Osteoblast (primary cell): ENCODE measurements at regions not wholly inside any gene's neighbourhood (a gene's known extent, or its start where the extent isn't known, plus 50 kb on each side); places are given as distances from the start of the nearest gene placed in this dataset.

Experiments used
- DNase-seq: peaks from one replicate; pipeline ENCODE4 v3.0.0; 2011; ENCODE audit warnings: low spot score, mixed read lengths; ENCODE audit not compliant: insufficient read length; ENCODE audit errors: missing footprints
- H2AFZ ChIP-seq: 2 replicates; pipeline ENCODE4 v1.6.0; 2011; ENCODE audit warnings: mild to moderate bottlenecking, low read length
- H3K27ac ChIP-seq: 2 replicates; pipeline ENCODE4 v1.5.1; 2011; ENCODE audit warnings: mild to moderate bottlenecking, low read depth, low read length, moderate library complexity
- H3K27me3 ChIP-seq: 2 replicates; pipeline ENCODE4 v1.6.0; 2012; ENCODE audit warnings: mild to moderate bottlenecking, control low read depth, inconsistent platforms, low read length, moderate library complexity; ENCODE audit not compliant: insufficient read depth
- H3K36me3 ChIP-seq: 2 replicates; pipeline ENCODE4 v1.5.1; 2011; ENCODE audit warnings: mild to moderate bottlenecking, low read length, control low read depth, moderate library complexity; ENCODE audit not compliant: insufficient read depth
- H3K4me1 ChIP-seq: 2 replicates; pipeline ENCODE4 v1.5.1; 2011; ENCODE audit warnings: mild to moderate bottlenecking, low read length, control low read depth, moderate library complexity; ENCODE audit not compliant: insufficient read depth
- H3K4me2 ChIP-seq: 2 replicates; pipeline ENCODE4 v1.6.0; 2011; ENCODE audit warnings: mild to moderate bottlenecking, low read length; ENCODE audit not compliant: insufficient read depth
- H3K4me3 ChIP-seq: fragments of 200-600 bp; sonication (generic); 3 replicates; pipeline ENCODE4 v1.5.1; 2012; ENCODE audit warnings: mild to moderate bottlenecking, low read length, inconsistent platforms; ENCODE audit not compliant: insufficient read depth
- H3K79me2 ChIP-seq: 2 replicates; pipeline ENCODE4 v1.6.0; 2012; ENCODE audit warnings: mild to moderate bottlenecking, low read length, control low read depth, inconsistent platforms; ENCODE audit not compliant: insufficient read depth
- H3K9me3 ChIP-seq: 2 replicates; pipeline ENCODE4 v1.5.1; 2011; ENCODE audit warnings: low read depth, low read length, control low read depth
- H4K20me1 ChIP-seq: 2 replicates; pipeline ENCODE4 v1.6.0; 2012; ENCODE audit warnings: mild to moderate bottlenecking, low read length, control low read depth; ENCODE audit not compliant: insufficient read depth
- CTCF ChIP-seq: IDR thresholded peaks from 2 replicates; pipeline ENCODE4 v1.5.1; 2011; ENCODE audit warnings: mild to moderate bottlenecking, low read depth, low read length, moderate library complexity; ENCODE audit errors: extremely low read depth

GRCh38 chr4:175033162-175033561, 115.0 kb downstream of the ADAM29 start:
- Histone ChIP-seq H3K4me2 (no peak overlapping the region), H3K27me3 (no peaks in the 10 kb centered on the region), H3K4me3 (no peak overlapping the region), H3K4me1 (peaks cover 11% of the 10 kb centered on the region), H4K20me1 (no peaks in the 10 kb centered on the region), H3K36me3 (no peaks in the 10 kb centered on the region), H3K79me2 (no peaks in the 10 kb centered on the region), H2AFZ (no peak overlapping the region), H3K27ac (no peak overlapping the region), H3K9me3 (no peaks in the 10 kb centered on the region)
- DNase-seq = no peak
- TF ChIP-seq CTCF = no peak

- Histone ChIP-seq H2AFZ (no peak overlapping the region), H3K27ac (no peak overlapping the region), H3K36me3 (no peaks in the 10 kb centered on the region), H3K4me3 (no peak overlapping the region), H3K79me2 (no peaks in the 10 kb centered on the region), H3K4me2 (no peak overlapping the region), H3K27me3 (no peaks in the 10 kb centered on the region), H4K20me1 (no peaks in the 10 kb centered on the region), H3K9me3 (no peaks in the 10 kb centered on the region), H3K4me1 (peaks cover 11% of the 10 kb centered on the region)
- no peak for TF ChIP-seq CTCF
- DNase-seq = no peak
Observed at GRCh38 chr4:175034007-175034406, 115.8 kb downstream of the ADAM29 start.

GRCh38 chr4:175034986-175035705, 117.0 kb downstream of the ADAM29 start:
- DNase-seq = no peak
- Histone ChIP-seq H3K4me3 (no peak overlapping the region), H4K20me1 (no peaks in the 10 kb centered on the region), H3K4me1 (peaks cover 11% of the 10 kb centered on the region), H3K27me3 (no peaks in the 10 kb centered on the region), H2AFZ (no peak overlapping the region), H3K9me3 (no peaks in the 10 kb centered on the region), H3K36me3 (no peaks in the 10 kb centered on the region), H3K79me2 (no peaks in the 10 kb centered on the region), H3K4me2 (no peak overlapping the region), H3K27ac (no peak overlapping the region)
- no peak for TF ChIP-seq CTCF

- Histone ChIP-seq H3K79me2 (no peaks in the 10 kb centered on the region), H3K36me3 (no peaks in the 10 kb centered on the region), H3K4me1 (peaks cover 11% of the 10 kb centered on the region), H2AFZ (no peak overlapping the region), H3K27ac (no peak overlapping the region), H3K4me3 (no peak overlapping the region), H4K20me1 (no peaks in the 10 kb centered on the region), H3K4me2 (no peak overlapping the region), H3K27me3 (no peaks in the 10 kb centered on the region), H3K9me3 (no peaks in the 10 kb centered on the region)
- no peak for DNase-seq
- TF ChIP-seq CTCF = no peak
Observed at GRCh38 chr4:175035905-175036304, 117.7 kb downstream of the ADAM29 start.
